ENCODE measurements at regions not wholly inside any gene's neighbourhood (a gene's known extent, or its start where the extent isn't known, plus 50 kb on each side); places are given as distances from the start of the nearest gene placed in this dataset.

GRCh38 chr11:122270535-122270934, 154.5 kb upstream of the BLID start:
- H3K4me3 ChIP-seq (ENCODE audit: low read length) = no peak overlapping the region
- DNase-seq = no peak
- no peak overlapping the region for H3K9ac ChIP-seq (ENCODE audit: low read length)
- H3K4me1 ChIP-seq (ENCODE audit: insufficient read depth, low read length) = 0 out of 2 replicates have a peak, but pooled peaks cover 8% of the 10 kb centered on the region
- CTCF ChIA-PET = no interaction called here
- no peak for ATAC-seq
- H3F3A ChIP-seq (ENCODE audit: low read length, unreplicated experiment) = no peaks in the 10 kb centered on the region
- POLR2A ChIA-PET (ENCODE audit: unreplicated experiment) = no interaction called here
- intact Hi-C loops (cut with micrococcal nuclease) = no loop called here
- H3K9me3 ChIP-seq (ENCODE audit: low read length) = no peaks in the 10 kb centered on the region
- no peak overlapping the region for H3K4me2 ChIP-seq (ENCODE audit: low read length)
- H3K9me2 ChIP-seq (replicated peaks; ENCODE audit: low read length) = no peaks in the 10 kb centered on the region
- peaks cover 90% of the 10 kb centered on the region for H3K27me3 ChIP-seq (ENCODE audit: low read length)
- no peaks in the 10 kb centered on the region for H3K79me2 ChIP-seq (ENCODE audit: low read length)
- H4K20me1 ChIP-seq (ENCODE audit: low read length) = no peaks in the 10 kb centered on the region
- no TSS peak for BruUV-seq (replicated peaks)
- no peak overlapping the region for H3K27ac ChIP-seq (ENCODE audit: low read length)
- H2AFZ ChIP-seq (ENCODE audit: low read length) = no peak overlapping the region
- H3K36me3 ChIP-seq (ENCODE audit: low read depth, low read length) = no peaks in the 10 kb centered on the region
- TF ChIP-seq CTCF (conservative IDR thresholded peaks at IDR 0.05; ENCODE audit: low read depth, low read length) (no peak), EZH2 (IDR thresholded peaks at IDR 0.05; ENCODE audit: low read length, unreplicated experiment) (no peak), EZH2phosphoT487 (IDR thresholded peaks at IDR 0.05; ENCODE audit: borderline replicate concordance, low read length) (no peak)

DNA sequence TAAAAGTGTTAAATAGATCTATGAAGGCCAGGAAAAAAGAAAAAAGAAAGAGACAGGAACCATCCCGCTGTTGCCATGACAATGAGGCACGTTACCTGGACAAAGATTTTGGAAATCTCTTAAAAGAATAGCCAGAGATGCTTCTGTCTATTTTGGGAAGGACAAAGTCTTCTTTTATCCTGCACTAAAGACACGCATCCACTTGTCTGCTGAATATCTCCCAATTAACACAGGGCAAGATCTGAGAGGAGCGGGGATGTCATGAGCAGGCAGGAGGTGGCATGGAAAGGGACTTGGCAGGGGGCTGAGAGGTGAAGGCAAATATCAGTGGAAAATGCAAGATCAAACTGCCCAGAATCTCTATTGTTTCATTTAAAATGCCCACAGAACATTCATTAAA, 153.8 kb upstream of the BLID start:
- Histone ChIP-seq H3K9ac (ENCODE audit: low read length) (no peak overlapping the region), H3K4me3 (ENCODE audit: low read length) (no peak overlapping the region), H3K27me3 (ENCODE audit: low read length) (peaks cover 91% of the 10 kb centered on the region), H3K9me3 (ENCODE audit: low read length) (no peaks in the 10 kb centered on the region), H3K9me2 (replicated peaks; ENCODE audit: low read length) (no peaks in the 10 kb centered on the region), H3K27ac (ENCODE audit: low read length) (no peak overlapping the region), H4K20me1 (ENCODE audit: low read length) (no peaks in the 10 kb centered on the region), H3F3A (ENCODE audit: low read length, unreplicated experiment) (no peaks in the 10 kb centered on the region), H3K4me2 (ENCODE audit: low read length) (no peak overlapping the region), H3K36me3 (ENCODE audit: low read depth, low read length) (no peaks in the 10 kb centered on the region), H2AFZ (ENCODE audit: low read length) (no peak overlapping the region), H3K4me1 (ENCODE audit: insufficient read depth, low read length) (0 out of 2 replicates have a peak, but pooled peaks cover 8% of the 10 kb centered on the region), H3K79me2 (ENCODE audit: low read length) (no peaks in the 10 kb centered on the region)
- intact Hi-C loops (cut with micrococcal nuclease) = no loop called here
- CTCF ChIA-PET = no interaction called here
- DNase-seq = no peak
- POLR2A ChIA-PET (ENCODE audit: unreplicated experiment) = no interaction called here
- TF ChIP-seq CTCF (conservative IDR thresholded peaks at IDR 0.05; ENCODE audit: low read depth, low read length) = no peak
- no peak for TF ChIP-seq EZH2 (IDR thresholded peaks at IDR 0.05; ENCODE audit: low read length, unreplicated experiment)
- no peak for TF ChIP-seq EZH2phosphoT487 (IDR thresholded peaks at IDR 0.05; ENCODE audit: borderline replicate concordance, low read length)
- ATAC-seq = no peak
- BruUV-seq (replicated peaks) = no TSS peak

GRCh38 chr11:122268601-122269130, 152.7 kb upstream of the BLID start:
- Histone ChIP-seq H3F3A (ENCODE audit: low read length, unreplicated experiment) (no peaks in the 10 kb centered on the region), H3K36me3 (ENCODE audit: low read depth, low read length) (no peaks in the 10 kb centered on the region), H3K4me2 (ENCODE audit: low read length) (no peak overlapping the region), H3K4me1 (ENCODE audit: insufficient read depth, low read length) (0 out of 2 replicates have a peak, but pooled peaks cover 8% of the 10 kb centered on the region), H3K9me3 (ENCODE audit: low read length) (no peaks in the 10 kb centered on the region), H3K4me3 (ENCODE audit: low read length) (no peak overlapping the region), H3K9ac (ENCODE audit: low read length) (no peak overlapping the region), H3K27me3 (ENCODE audit: low read length) (peaks cover 92% of the 10 kb centered on the region), H3K79me2 (ENCODE audit: low read length) (no peaks in the 10 kb centered on the region), H2AFZ (ENCODE audit: low read length) (no peak overlapping the region), H4K20me1 (ENCODE audit: low read length) (no peaks in the 10 kb centered on the region), H3K9me2 (replicated peaks; ENCODE audit: low read length) (no peaks in the 10 kb centered on the region), H3K27ac (ENCODE audit: low read length) (no peak overlapping the region)
- DNase-seq (peak; percentile 52), ATAC-seq (0 out of 2 replicates have a peak, but pooled peaks have one; percentile 29)
- ChIA-PET POLR2A (ENCODE audit: unreplicated experiment) (no interaction called here), CTCF (no interaction called here)
- intact Hi-C loops (cut with micrococcal nuclease) = no loop called here
- no peak for TF ChIP-seq EZH2phosphoT487 (IDR thresholded peaks at IDR 0.05; ENCODE audit: borderline replicate concordance, low read length)
- TF ChIP-seq EZH2 (IDR thresholded peaks at IDR 0.05; ENCODE audit: low read length, unreplicated experiment) = no peak
- TF ChIP-seq CTCF (conservative IDR thresholded peaks at IDR 0.05; ENCODE audit: low read depth, low read length) = no peak
- no TSS peak for BruUV-seq (replicated peaks)

Data from PC-3 (cell line).